ENCODE measurements at regions not wholly inside any gene's neighbourhood (a gene's known extent, or its start where the extent isn't known, plus 50 kb on each side); places are given as distances from the start of the nearest gene placed in this dataset.

- no peak overlapping the region for H2AFZ ChIP-seq (ENCODE audit: low read depth, low read length)
- H3K4me3 ChIP-seq (ENCODE audit: insufficient read depth in 1 of 2, low read depth in 1 of 2, low read length in 2 of 2) = no peak overlapping the region
- no peak for DNase-seq
- no peak overlapping the region for H2BK12ac ChIP-seq (ENCODE audit: low read length in 2 of 2)
- 69% methylated on average over 6 of the region's 8 CpGs for WGBS
- H3K27me3 ChIP-seq (ENCODE audit: control insufficient read depth in 1 of 2, insufficient read depth in 1 of 2, low read length in 2 of 2) = peaks cover 0 to under 1% of the 10 kb centered on the region in 2 experiments
- H2BK15ac ChIP-seq (ENCODE audit: low read depth, poor library complexity, severe bottlenecking) = no peak overlapping the region
- no peak overlapping the region for H4K8ac ChIP-seq (ENCODE audit: low read length)
- H3K9ac ChIP-seq (ENCODE audit: low read length) = no peak overlapping the region
- no peak overlapping the region for H2BK120ac ChIP-seq (ENCODE audit: low read depth, low read length)
- H3K18ac ChIP-seq (ENCODE audit: low read depth in 1 of 2, low read length in 2 of 2) = no peak overlapping the region
- H2AK5ac ChIP-seq (ENCODE audit: low read length, severe bottlenecking) = no peak overlapping the region
- H3K79me1 ChIP-seq (replicated peaks; ENCODE audit: low read length, poor library complexity, severe bottlenecking) = no peaks in the 10 kb centered on the region
- no peak overlapping the region for H3K4ac ChIP-seq (ENCODE audit: low read depth in 1 of 2, low read length in 2 of 2)
- H3K36me3 ChIP-seq (ENCODE audit: control insufficient read depth in 1 of 2, insufficient read depth in 2 of 2, low read depth in 1 of 2, low read length in 2 of 2) = no peaks in the 10 kb centered on the region
- no peak overlapping the region for H2BK5ac ChIP-seq (ENCODE audit: low read depth, low read length, poor library complexity, severe bottlenecking)
- no peak overlapping the region for H3K14ac ChIP-seq (ENCODE audit: low read length in 2 of 2)
- no peak overlapping the region for H3K4me2 ChIP-seq (ENCODE audit: low read length, poor library complexity, severe bottlenecking)
- no peaks in the 10 kb centered on the region for H3K9me3 ChIP-seq (ENCODE audit: control insufficient read depth, low read length)
- no peak overlapping the region for H3K27ac ChIP-seq (ENCODE audit: low read length, poor library complexity, severe bottlenecking)
- no peaks in the 10 kb centered on the region for H3K4me1 ChIP-seq (ENCODE audit: control insufficient read depth, insufficient read depth, low read depth, low read length)
- no peak overlapping the region for H3K23ac ChIP-seq (ENCODE audit: low read length in 2 of 2)
- no peak overlapping the region for H4K91ac ChIP-seq (ENCODE audit: low read length)
Observed at GRCh38 chr17:34736611-34737010, 157.2 kb downstream of the TMEM132E start.

GRCh38 chr17:34733333-34733732, 154.0 kb downstream of the TMEM132E start:
- Histone ChIP-seq H3K23ac (ENCODE audit: low read length in 2 of 2) (no peak overlapping the region), H2AFZ (ENCODE audit: low read depth, low read length) (no peak overlapping the region), H2BK5ac (ENCODE audit: low read depth, low read length, poor library complexity, severe bottlenecking) (no peak overlapping the region), H3K18ac (ENCODE audit: low read depth in 1 of 2, low read length in 2 of 2) (no peak overlapping the region), H4K91ac (ENCODE audit: low read length) (no peak overlapping the region), H2BK12ac (ENCODE audit: low read length in 2 of 2) (no peak overlapping the region), H2BK120ac (ENCODE audit: low read depth, low read length) (no peak overlapping the region), H2BK15ac (ENCODE audit: low read depth, poor library complexity, severe bottlenecking) (no peak overlapping the region), H3K9ac (ENCODE audit: low read length) (no peak overlapping the region), H3K27ac (ENCODE audit: low read length, poor library complexity, severe bottlenecking) (no peak overlapping the region), H3K4me3 (ENCODE audit: insufficient read depth in 1 of 2, low read depth in 1 of 2, low read length in 2 of 2) (no peak overlapping the region), H3K4me1 (ENCODE audit: control insufficient read depth, insufficient read depth, low read depth, low read length) (no peaks in the 10 kb centered on the region), H3K4ac (ENCODE audit: low read depth in 1 of 2, low read length in 2 of 2) (no peak overlapping the region), H4K8ac (ENCODE audit: low read length) (no peak overlapping the region), H3K36me3 (ENCODE audit: control insufficient read depth in 1 of 2, insufficient read depth in 2 of 2, low read depth in 1 of 2, low read length in 2 of 2) (no peaks in the 10 kb centered on the region), H2AK5ac (ENCODE audit: low read length, severe bottlenecking) (no peak overlapping the region), H3K27me3 (ENCODE audit: control insufficient read depth in 1 of 2, insufficient read depth in 1 of 2, low read length in 2 of 2) (no peaks in the 10 kb centered on the region), H3K4me2 (ENCODE audit: low read length, poor library complexity, severe bottlenecking) (no peak overlapping the region), H3K79me1 (replicated peaks; ENCODE audit: low read length, poor library complexity, severe bottlenecking) (no peaks in the 10 kb centered on the region), H3K14ac (ENCODE audit: low read length in 2 of 2) (no peak overlapping the region), H3K9me3 (ENCODE audit: control insufficient read depth, low read length) (no peaks in the 10 kb centered on the region)
- DNase-seq = no peak
- 42% methylated on average over 5 of the region's 5 CpGs for WGBS

GRCh38 chr17:34730816-34731215, 151.4 kb downstream of the TMEM132E start:
- H4K8ac ChIP-seq (ENCODE audit: low read length) = no peak overlapping the region
- no peak overlapping the region for H2BK5ac ChIP-seq (ENCODE audit: low read depth, low read length, poor library complexity, severe bottlenecking)
- H2AFZ ChIP-seq (ENCODE audit: low read depth, low read length) = no peak overlapping the region
- no peaks in the 10 kb centered on the region for H3K27me3 ChIP-seq (ENCODE audit: control insufficient read depth in 1 of 2, insufficient read depth in 1 of 2, low read length in 2 of 2)
- H2BK120ac ChIP-seq (ENCODE audit: low read depth, low read length) = no peak overlapping the region
- no peaks in the 10 kb centered on the region for H3K9me3 ChIP-seq (ENCODE audit: control insufficient read depth, low read length)
- H3K4ac ChIP-seq (ENCODE audit: low read depth in 1 of 2, low read length in 2 of 2) = no peak overlapping the region
- no peak overlapping the region for H3K27ac ChIP-seq (ENCODE audit: low read length, poor library complexity, severe bottlenecking)
- no peak overlapping the region for H3K14ac ChIP-seq (ENCODE audit: low read length in 2 of 2)
- no peak overlapping the region for H3K18ac ChIP-seq (ENCODE audit: low read depth in 1 of 2, low read length in 2 of 2)
- no peak overlapping the region for H2AK5ac ChIP-seq (ENCODE audit: low read length, severe bottlenecking)
- H3K4me3 ChIP-seq (ENCODE audit: insufficient read depth in 1 of 2, low read depth in 1 of 2, low read length in 2 of 2) = no peak overlapping the region
- H3K36me3 ChIP-seq (ENCODE audit: control insufficient read depth in 1 of 2, insufficient read depth in 2 of 2, low read depth in 1 of 2, low read length in 2 of 2) = no peaks in the 10 kb centered on the region
- no peak for DNase-seq
- H2BK12ac ChIP-seq (ENCODE audit: low read length in 2 of 2) = no peak overlapping the region
- no peak overlapping the region for H4K91ac ChIP-seq (ENCODE audit: low read length)
- H3K23ac ChIP-seq (ENCODE audit: low read length in 2 of 2) = no peak overlapping the region
- 48% methylated on average over 2 of the region's 3 CpGs for WGBS
- no peak overlapping the region for H3K9ac ChIP-seq (ENCODE audit: low read length)
- H3K4me1 ChIP-seq (ENCODE audit: control insufficient read depth, insufficient read depth, low read depth, low read length) = no peaks in the 10 kb centered on the region
- H3K79me1 ChIP-seq (replicated peaks; ENCODE audit: low read length, poor library complexity, severe bottlenecking) = no peaks in the 10 kb centered on the region
- no peak overlapping the region for H3K4me2 ChIP-seq (ENCODE audit: low read length, poor library complexity, severe bottlenecking)
- H2BK15ac ChIP-seq (ENCODE audit: low read depth, poor library complexity, severe bottlenecking) = no peak overlapping the region

- H3K27ac ChIP-seq (ENCODE audit: low read length, poor library complexity, severe bottlenecking) = no peak overlapping the region
- no peak overlapping the region for H4K8ac ChIP-seq (ENCODE audit: low read length)
- no peak overlapping the region for H3K4ac ChIP-seq (ENCODE audit: low read depth in 1 of 2, low read length in 2 of 2)
- H3K36me3 ChIP-seq (ENCODE audit: control insufficient read depth in 1 of 2, insufficient read depth in 2 of 2, low read depth in 1 of 2, low read length in 2 of 2) = no peaks in the 10 kb centered on the region
- H2BK120ac ChIP-seq (ENCODE audit: low read depth, low read length) = no peak overlapping the region
- no peak for DNase-seq
- no peak overlapping the region for H3K4me2 ChIP-seq (ENCODE audit: low read length, poor library complexity, severe bottlenecking)
- no peak overlapping the region for H3K14ac ChIP-seq (ENCODE audit: low read length in 2 of 2)
- no peak overlapping the region for H2BK15ac ChIP-seq (ENCODE audit: low read depth, poor library complexity, severe bottlenecking)
- H3K79me1 ChIP-seq (replicated peaks; ENCODE audit: low read length, poor library complexity, severe bottlenecking) = no peaks in the 10 kb centered on the region
- no peak overlapping the region for H3K23ac ChIP-seq (ENCODE audit: low read length in 2 of 2)
- H2BK5ac ChIP-seq (ENCODE audit: low read depth, low read length, poor library complexity, severe bottlenecking) = no peak overlapping the region
- no peaks in the 10 kb centered on the region for H3K9me3 ChIP-seq (ENCODE audit: control insufficient read depth, low read length)
- no peak overlapping the region for H3K4me3 ChIP-seq (ENCODE audit: insufficient read depth in 1 of 2, low read depth in 1 of 2, low read length in 2 of 2)
- H3K9ac ChIP-seq (ENCODE audit: low read length) = no peak overlapping the region
- no peak overlapping the region for H2AFZ ChIP-seq (ENCODE audit: low read depth, low read length)
- no peak overlapping the region for H2BK12ac ChIP-seq (ENCODE audit: low read length in 2 of 2)
- H3K4me1 ChIP-seq (ENCODE audit: control insufficient read depth, insufficient read depth, low read depth, low read length) = no peaks in the 10 kb centered on the region
- WGBS = 54% methylated on average over 10 of the region's 10 CpGs
- no peaks in the 10 kb centered on the region for H3K27me3 ChIP-seq (ENCODE audit: control insufficient read depth in 1 of 2, insufficient read depth in 1 of 2, low read length in 2 of 2)
- no peak overlapping the region for H4K91ac ChIP-seq (ENCODE audit: low read length)
- H3K18ac ChIP-seq (ENCODE audit: low read depth in 1 of 2, low read length in 2 of 2) = no peak overlapping the region
- no peak overlapping the region for H2AK5ac ChIP-seq (ENCODE audit: low read length, severe bottlenecking)
Observed at GRCh38 chr17:34728771-34729310, 149.5 kb downstream of the TMEM132E start.
